Smooth muscle cell (in vitro differentiated cells): ENCODE measurements at regions not wholly inside any gene's neighbourhood (a gene's known extent, or its start where the extent isn't known, plus 50 kb on each side); places are given as distances from the start of the nearest gene placed in this dataset.

Experiments used
- DNase-seq: peaks from one replicate; lab custom pipeline; 2025; ENCODE audit not compliant: unreplicated experiment; lab: John Stamatoyannopoulos, UW
- H2AFZ ChIP-seq: fragments of 200-600 bp; sonication (generic); 2 replicates; pipeline ENCODE4 v1.6.0; 2016; ENCODE audit warnings: antibody characterized with exemption, low read depth, mild to moderate bottlenecking
- H3F3A ChIP-seq: fragments of 200-600 bp; sonication (generic); 2 replicates; pipeline ENCODE4 v1.6.0; 2017; ENCODE audit warnings: antibody characterized with exemption, low read depth
- H3K27ac ChIP-seq: fragments of 200-600 bp; sonication (generic); 2 replicates; pipeline ENCODE4 v1.5.1; 2016; ENCODE audit warnings: low read depth, mild to moderate bottlenecking
- H3K27me3 ChIP-seq: fragments of 200-600 bp; sonication (generic); 2 replicates; pipeline ENCODE4 v1.6.1; 2016; ENCODE audit warnings: low read depth, mild to moderate bottlenecking
- H3K36me3 ChIP-seq: fragments of 200-600 bp; sonication (generic); 2 replicates; pipeline ENCODE4 v1.5.1; 2016; ENCODE audit warnings: low read depth
- H3K4me1 ChIP-seq: fragments of 200-600 bp; sonication (generic); 2 replicates; pipeline ENCODE4 v1.5.1; 2016; ENCODE audit warnings: low read depth
- H3K4me2 ChIP-seq: fragments of 200-600 bp; sonication (generic); 2 replicates; pipeline ENCODE4 v1.6.0; 2016; ENCODE audit warnings: mild to moderate bottlenecking
- H3K4me3 ChIP-seq: fragments of 200-600 bp; sonication (generic); 2 replicates; pipeline ENCODE4 v1.5.1; 2016; ENCODE audit warnings: mild to moderate bottlenecking
- H3K79me2 ChIP-seq: fragments of 200-600 bp; sonication (generic); 2 replicates; pipeline ENCODE4 v1.6.0; 2016; ENCODE audit warnings: low read depth, mild to moderate bottlenecking
- H3K9ac ChIP-seq: fragments of 200-600 bp; sonication (generic); 2 replicates; pipeline ENCODE4 v1.6.0; 2016; ENCODE audit warnings: low read depth
- H3K9me3 ChIP-seq: fragments of 200-600 bp; sonication (generic); replicated peaks from 2 replicates; pipeline ENCODE4 v1.5.1; 2016; ENCODE audit warnings: low read depth
- H4K20me1 ChIP-seq: fragments of 200-600 bp; sonication (generic); 2 replicates; pipeline ENCODE4 v1.6.0; 2016; ENCODE audit warnings: low read depth
- WGBS: methylation state at CpG from one replicate; pipeline ENCODE4 v1.1.7; 2016; ENCODE audit warnings: low lambda C conversion rate; 5-methylcytosine and 5-hydroxymethylcytosine counted together
- TF ChIP-seq, protein P1 (sequence below): fragments of 200-600 bp; sonication (generic); IDR thresholded peaks from 2 replicates; pipeline ENCODE4 v1.5.1; 2017; ENCODE audit warnings: borderline replicate concordance, mild to moderate bottlenecking, antibody characterized with exemption; ENCODE audit not compliant: insufficient read depth, poor library complexity, severe bottlenecking

GRCh38 chr2:146351689-146352088 lies 1493.1 kb upstream of the ACVR2A start:
- no peak for DNase-seq
- no peaks in the 10 kb centered on the region for H3K27me3 ChIP-seq
- no peaks in the 10 kb centered on the region for H3F3A ChIP-seq
- H3K9me3 ChIP-seq, result no peaks in the 10 kb centered on the region
- H3K36me3 ChIP-seq, result no peaks in the 10 kb centered on the region
- H2AFZ ChIP-seq, result no peak overlapping the region
- H3K79me2 ChIP-seq, result no peaks in the 10 kb centered on the region
- no peak overlapping the region for H3K4me2 ChIP-seq
- H3K9ac ChIP-seq, result no peak overlapping the region
- no peak overlapping the region for H3K27ac ChIP-seq
- TF ChIP-seq, protein P1, sequence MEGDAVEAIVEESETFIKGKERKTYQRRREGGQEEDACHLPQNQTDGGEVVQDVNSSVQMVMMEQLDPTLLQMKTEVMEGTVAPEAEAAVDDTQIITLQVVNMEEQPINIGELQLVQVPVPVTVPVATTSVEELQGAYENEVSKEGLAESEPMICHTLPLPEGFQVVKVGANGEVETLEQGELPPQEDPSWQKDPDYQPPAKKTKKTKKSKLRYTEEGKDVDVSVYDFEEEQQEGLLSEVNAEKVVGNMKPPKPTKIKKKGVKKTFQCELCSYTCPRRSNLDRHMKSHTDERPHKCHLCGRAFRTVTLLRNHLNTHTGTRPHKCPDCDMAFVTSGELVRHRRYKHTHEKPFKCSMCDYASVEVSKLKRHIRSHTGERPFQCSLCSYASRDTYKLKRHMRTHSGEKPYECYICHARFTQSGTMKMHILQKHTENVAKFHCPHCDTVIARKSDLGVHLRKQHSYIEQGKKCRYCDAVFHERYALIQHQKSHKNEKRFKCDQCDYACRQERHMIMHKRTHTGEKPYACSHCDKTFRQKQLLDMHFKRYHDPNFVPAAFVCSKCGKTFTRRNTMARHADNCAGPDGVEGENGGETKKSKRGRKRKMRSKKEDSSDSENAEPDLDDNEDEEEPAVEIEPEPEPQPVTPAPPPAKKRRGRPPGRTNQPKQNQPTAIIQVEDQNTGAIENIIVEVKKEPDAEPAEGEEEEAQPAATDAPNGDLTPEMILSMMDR, result no peak
- H3K4me1 ChIP-seq, result no peaks in the 10 kb centered on the region
- H3K4me3 ChIP-seq, result no peak overlapping the region
- no peaks in the 10 kb centered on the region for H4K20me1 ChIP-seq

DNA sequence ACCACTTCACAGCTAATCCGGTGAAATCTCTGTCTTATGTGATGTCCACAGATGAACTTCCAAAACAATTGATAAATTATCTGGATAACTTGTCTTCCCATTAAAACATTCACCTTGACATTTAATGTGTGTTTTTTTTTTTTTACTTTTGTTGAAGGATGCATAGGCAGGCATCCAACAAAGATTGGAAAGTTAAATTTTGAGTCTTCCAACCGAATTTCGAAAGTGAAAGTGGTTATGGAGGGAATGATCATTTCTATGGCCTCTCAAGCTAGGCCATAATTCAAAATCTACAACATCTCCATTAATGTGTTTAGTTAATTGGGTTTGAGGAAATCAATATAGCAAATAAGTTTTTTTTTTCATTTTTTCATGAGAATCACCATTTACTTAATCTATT lies 1495.5 kb upstream of the ACVR2A start:
- no peak overlapping the region for H3K4me3 ChIP-seq
- H4K20me1 ChIP-seq, result no peaks in the 10 kb centered on the region
- no peak overlapping the region for H3K27ac ChIP-seq
- H3K4me1 ChIP-seq, result no peaks in the 10 kb centered on the region
- no peaks in the 10 kb centered on the region for H3F3A ChIP-seq
- no peaks in the 10 kb centered on the region for H3K79me2 ChIP-seq
- no peak overlapping the region for H2AFZ ChIP-seq
- H3K27me3 ChIP-seq, result no peaks in the 10 kb centered on the region
- DNase-seq, result no peak
- no peak overlapping the region for H3K4me2 ChIP-seq
- H3K9me3 ChIP-seq, result no peaks in the 10 kb centered on the region
- H3K9ac ChIP-seq, result no peak overlapping the region
- no peaks in the 10 kb centered on the region for H3K36me3 ChIP-seq
- 91% methylated on average over 3 of the region's 3 CpGs for WGBS
- TF ChIP-seq, protein P1, result no peak

DNA sequence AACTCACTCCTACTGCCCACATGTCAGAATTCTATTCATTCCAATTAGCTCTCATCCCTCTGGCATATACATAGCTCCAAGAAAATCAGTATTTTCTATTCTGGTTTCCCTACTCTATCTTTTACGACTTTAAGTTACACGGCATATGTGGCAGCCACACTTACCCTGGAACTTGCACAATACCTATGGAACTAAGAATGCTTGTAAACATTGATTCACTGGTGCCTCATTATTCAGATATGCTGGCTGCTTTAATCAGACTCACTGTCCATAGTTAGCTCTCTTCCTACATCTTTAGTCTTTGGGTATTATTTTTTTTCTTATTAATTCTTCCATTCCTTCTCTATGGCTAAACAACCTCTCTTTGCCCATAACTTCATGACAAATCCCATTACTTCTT lies 1519.9 kb upstream of the ACVR2A start:
- H2AFZ ChIP-seq, result no peak overlapping the region
- no peak overlapping the region for H3K27ac ChIP-seq
- TF ChIP-seq, protein P1, result no peak
- H3K4me1 ChIP-seq, result no peaks in the 10 kb centered on the region
- DNase-seq, result no peak
- peak overlapping the region; percentile 12 for H3K4me2 ChIP-seq
- H3F3A ChIP-seq, result no peaks in the 10 kb centered on the region
- H3K9ac ChIP-seq, result no peak overlapping the region
- no peaks in the 10 kb centered on the region for H3K9me3 ChIP-seq
- no peaks in the 10 kb centered on the region for H3K27me3 ChIP-seq
- WGBS, result 16% methylated on average over 2 of the region's 2 CpGs
- no peaks in the 10 kb centered on the region for H4K20me1 ChIP-seq
- H3K79me2 ChIP-seq, result no peaks in the 10 kb centered on the region
- H3K36me3 ChIP-seq, result no peaks in the 10 kb centered on the region
- H3K4me3 ChIP-seq, result no peak overlapping the region

GRCh38 chr2:146323564-146323963 lies 1521.3 kb upstream of the ACVR2A start:
- Histone ChIP-seq H3K4me3 (no peak overlapping the region), H3K4me1 (no peaks in the 10 kb centered on the region), H3K79me2 (no peaks in the 10 kb centered on the region), H3K27ac (no peak overlapping the region), H3K9ac (no peak overlapping the region), H4K20me1 (no peaks in the 10 kb centered on the region), H3K27me3 (no peaks in the 10 kb centered on the region), H3K9me3 (no peaks in the 10 kb centered on the region), H3K4me2 (no peak overlapping the region), H3F3A (no peaks in the 10 kb centered on the region), H3K36me3 (no peaks in the 10 kb centered on the region), H2AFZ (no peak overlapping the region)
- WGBS, result 80% methylated on average over 2 of the region's 2 CpGs
- TF ChIP-seq, protein P1, result no peak
- DNase-seq, result no peak
